NCI-H2171 (cell line): ENCODE measurements at regions not wholly inside any gene's neighbourhood (a gene's known extent, or its start where the extent isn't known, plus 50 kb on each side); places are given as distances from the start of the nearest gene placed in this dataset.

ENCODE experiments used
- DNase-seq: peaks from one replicate; lab custom pipeline; 2025; lab: John Stamatoyannopoulos, UW

- no peak for DNase-seq
These were observed 485.1 kb downstream of the SOX5 start for GRCh38 chr12:23464241-23464812.

GRCh38 chr12:23472329-23472971 is 477.0 kb downstream of the SOX5 start:
- no peak for DNase-seq

GRCh38 chr12:23473071-23473470 is 476.4 kb downstream of the SOX5 start:
- DNase-seq, result no peak

- no peak for DNase-seq
These were observed 475.0 kb downstream of the SOX5 start for GRCh38 chr12:23474438-23474976.
